DND-41 (cell line): ENCODE measurements at regions not wholly inside any gene's neighbourhood (a gene's known extent, or its start where the extent isn't known, plus 50 kb on each side); places are given as distances from the start of the nearest gene placed in this dataset.

ENCODE experiments used
- CTCF ChIP-seq: IDR thresholded peaks from 2 replicates; pipeline ENCODE4 v1.5.1; 2012; ENCODE audit warnings: borderline replicate concordance, low read length, moderate library complexity, mild to moderate bottlenecking; ENCODE audit not compliant: poor library complexity, severe bottlenecking; ENCODE audit errors: extremely low read depth
- EZH2 ChIP-seq: IDR thresholded peaks from 3 replicates; pipeline ENCODE4 v1.6.1; 2012; ENCODE audit warnings: borderline replicate concordance, low read depth, mild to moderate bottlenecking, moderate library complexity, low read length, inconsistent platforms; ENCODE audit not compliant: severe bottlenecking

DNA sequence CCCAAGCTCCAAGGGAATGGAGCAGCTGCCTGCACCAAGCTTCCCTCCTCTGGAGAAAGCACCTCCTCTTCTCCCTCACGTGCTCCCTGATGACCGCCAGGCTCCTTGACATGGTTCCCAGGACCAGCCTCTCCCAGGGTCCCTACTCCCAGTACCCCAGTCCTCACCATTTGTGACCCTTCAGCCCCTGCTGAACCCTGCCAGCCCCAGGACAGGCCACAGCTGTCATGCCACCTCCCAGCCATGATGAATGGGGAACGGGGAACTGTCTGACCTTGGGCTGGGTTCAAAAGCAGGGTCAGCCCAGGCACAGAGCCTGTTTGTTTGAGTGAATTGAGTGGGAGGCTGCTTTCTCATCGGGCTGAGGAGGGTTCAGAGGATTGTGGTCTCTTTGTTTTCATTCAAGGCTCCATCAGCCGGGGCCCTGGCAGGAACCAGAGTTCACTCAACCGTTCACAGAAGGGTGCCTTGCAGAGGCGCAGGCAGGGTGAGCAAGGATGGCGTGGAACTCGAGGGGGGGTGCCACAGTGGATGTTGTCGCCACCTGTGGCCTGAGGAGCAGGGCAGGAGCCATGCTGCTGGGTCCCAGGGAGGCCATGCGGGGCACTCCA lies 344.5 kb upstream of the SFSWAP start:
- TF ChIP-seq CTCF (no peak), EZH2 (no peak)
